H1 (cell line): ENCODE measurements at regions not wholly inside any gene's neighbourhood (a gene's known extent, or its start where the extent isn't known, plus 50 kb on each side); places are given as distances from the start of the nearest gene placed in this dataset.

Experiments
- CTCF ChIA-PET: fragments of 300-600 bp; sonication (Branson Sonifier 250); formaldehyde crosslinking; loops from one replicate; lab custom pipeline; 2021; ENCODE audit not compliant: partially characterized antibody; lab: Charles Lee
- POLR2A ChIA-PET: fragments of 300-600 bp; sonication (Branson Sonifier 250); formaldehyde crosslinking; loops from one replicate; lab custom pipeline; 2021; ENCODE audit warnings: inconsistent platforms; ENCODE audit not compliant: partially characterized antibody; lab: Charles Lee
- DNase-seq, 2 experiments: peaks; one replicate each; pipeline versions ENCODE4 v3.0.0 to v3.0.0-alpha.2; 2010 to 2022; ENCODE audit warnings: low spot score in 2 of 2, low read depth in 1 of 2, mixed read lengths in 1 of 2
- FAIRE-seq: peaks from 2 replicates; lab custom pipeline; 2011; peaks lifted over from hg19 to GRCh38; lab: Jason Lieb, UNC
- H2AFZ ChIP-seq: 2 replicates; pipeline ENCODE4 v1.8.1; 2012; ENCODE audit warnings: low read length, inconsistent platforms
- H2AK5ac ChIP-seq: 2 replicates; pipeline ENCODE4 v1.6.1; 2013; ENCODE audit warnings: low read depth, low read length
- H2BK120ac ChIP-seq: replicated peaks from 2 replicates; pipeline ENCODE3; 2013; ENCODE audit warnings: low read depth, low read length, inconsistent platforms
- H2BK12ac ChIP-seq: 2 replicates; pipeline ENCODE4 v1.6.1; 2013; ENCODE audit warnings: low read depth, low read length
- H2BK15ac ChIP-seq: 2 replicates; pipeline ENCODE4 v1.6.1; 2013; ENCODE audit warnings: low read length
- H2BK20ac ChIP-seq: 2 replicates; pipeline ENCODE4 v1.6.1; 2013; ENCODE audit warnings: low read length
- H2BK5ac ChIP-seq: 2 replicates; pipeline ENCODE4 v1.6.1; 2013; ENCODE audit warnings: low read depth, low read length
- H3K14ac ChIP-seq: 2 replicates; pipeline ENCODE4 v1.6.1; 2013; ENCODE audit warnings: inconsistent platforms; ENCODE audit not compliant: insufficient read length
- H3K18ac ChIP-seq: 2 replicates; pipeline ENCODE4 v1.6.1; 2013; ENCODE audit warnings: low read length; ENCODE audit errors: extremely low read depth
- H3K23ac ChIP-seq: 2 replicates; pipeline ENCODE4 v1.6.1; 2013; ENCODE audit warnings: inconsistent platforms; ENCODE audit not compliant: insufficient read length
- H3K23me2 ChIP-seq: 2 replicates; pipeline ENCODE4 v1.6.1; 2013; ENCODE audit warnings: low read depth, low read length
- H3K27ac ChIP-seq: 2 replicates; pipeline ENCODE4 v1.6.1; 2011; ENCODE audit warnings: low read depth, low read length, inconsistent platforms
- H3K27me3 ChIP-seq, 4 experiments: replicated peaks in 1 of 4; 1 replicate in 1 of 4; 2 replicates in 3 of 4; pipeline versions ENCODE4 v1.6.1 to v1.8.1; 2011 to 2013; ENCODE audit warnings: low read length in 3 of 4, mild to moderate bottlenecking in 3 of 4, inconsistent platforms in 2 of 4, mixed read lengths in 2 of 4, moderate library complexity in 1 of 4; ENCODE audit not compliant: control insufficient read depth in 3 of 4, insufficient read depth in 3 of 4; ENCODE audit errors: extremely low read depth in 1 of 4
- H3K36me3 ChIP-seq, 4 experiments: 2 replicates each; pipeline versions ENCODE4 v1.6.1 to v1.8.1; 2011 to 2013; ENCODE audit warnings: mild to moderate bottlenecking in 4 of 4, low read length in 3 of 4, moderate library complexity in 2 of 4, control low read depth in 1 of 4, inconsistent platforms in 1 of 4; ENCODE audit not compliant: insufficient read depth in 4 of 4, control insufficient read depth in 2 of 4
- H3K4ac ChIP-seq: replicated peaks from 2 replicates; pipeline ENCODE3; 2013; ENCODE audit warnings: low read length, low read depth, mixed read lengths, inconsistent platforms; ENCODE audit not compliant: insufficient read length
- H3K4me1 ChIP-seq, 4 experiments: replicated peaks in 1 of 4; 1 replicate in 1 of 4; 2 replicates in 3 of 4; pipeline versions ENCODE4 v1.6.1 to v1.8.1; 2011 to 2013; ENCODE audit warnings: low read length in 3 of 4, inconsistent platforms in 2 of 4, mixed read lengths in 1 of 4; ENCODE audit not compliant: insufficient read depth in 4 of 4, control insufficient read depth in 3 of 4
- H3K4me2 ChIP-seq, 2 experiments: 2 replicates each; pipeline versions ENCODE4 v1.6.1 to v1.8.1; 2011 to 2013; ENCODE audit warnings: low read depth in 2 of 2, low read length in 2 of 2, control low read depth in 1 of 2, inconsistent platforms in 1 of 2, mild to moderate bottlenecking in 1 of 2; ENCODE audit not compliant: insufficient read depth in 1 of 2
- H3K4me3 ChIP-seq, 4 experiments: fragments of 200-600, 300-600 bp in 1 of 4; sonication (generic), shearing (Covaris generic), sonication (Bioruptor Twin) in 1 of 4; 2 replicates each; pipeline versions ENCODE4 v1.5.1 to v1.8.1; 2011 to 2016; ENCODE audit warnings: low read length in 4 of 4, low read depth in 3 of 4, control low read depth in 2 of 4, inconsistent platforms in 2 of 4, mild to moderate bottlenecking in 2 of 4, mixed read lengths in 1 of 4, moderate library complexity in 1 of 4; ENCODE audit not compliant: insufficient read depth in 2 of 4; ENCODE audit errors: extremely low read depth in 1 of 4
- H3K56ac ChIP-seq: replicated peaks from 2 replicates; pipeline ENCODE3; 2013; ENCODE audit warnings: low read depth, mild to moderate bottlenecking, mixed read lengths, low read length, inconsistent platforms; ENCODE audit not compliant: insufficient read length
- H3K79me1 ChIP-seq: 2 replicates; pipeline ENCODE4 v1.6.1; 2013; ENCODE audit warnings: low read depth, low read length, control low read depth
- H3K79me2 ChIP-seq, 2 experiments: 2 replicates each; pipeline versions ENCODE4 v1.6.1 to v1.8.1; 2012 to 2013; ENCODE audit warnings: low read length in 2 of 2, mild to moderate bottlenecking in 2 of 2, inconsistent platforms in 1 of 2; ENCODE audit not compliant: insufficient read depth in 2 of 2, control insufficient read depth in 1 of 2
- H3K9ac ChIP-seq, 4 experiments: replicated peaks in 1 of 4; 1 replicate in 1 of 4; 2 replicates in 3 of 4; pipeline versions ENCODE4 v1.6.1 to v1.8.1; 2011 to 2013; ENCODE audit warnings: low read depth in 3 of 4, low read length in 3 of 4, control low read depth in 2 of 4, mild to moderate bottlenecking in 2 of 4, moderate library complexity in 2 of 4, inconsistent platforms in 1 of 4; ENCODE audit errors: extremely low read depth in 1 of 4
- H3K9me3 ChIP-seq, 2 experiments: 2 replicates each; pipeline versions ENCODE4 v1.6.1 to v1.8.1; 2012 to 2013; ENCODE audit warnings: mild to moderate bottlenecking in 2 of 2, moderate library complexity in 2 of 2, control low read depth in 1 of 2, inconsistent platforms in 1 of 2, low read depth in 1 of 2, low read length in 1 of 2, mixed read lengths in 1 of 2; ENCODE audit not compliant: insufficient read depth in 2 of 2
- H4K20me1 ChIP-seq, 2 experiments: replicated peaks in 1 of 2; 2 replicates each; pipeline versions ENCODE3 to v1.8.1; 2011 to 2013; ENCODE audit warnings: inconsistent platforms in 2 of 2, low read length in 2 of 2, mild to moderate bottlenecking in 1 of 2; ENCODE audit not compliant: insufficient read depth in 2 of 2, control insufficient read depth in 1 of 2
- H4K5ac ChIP-seq: 2 replicates; pipeline ENCODE4 v1.6.1; 2013; ENCODE audit warnings: low read length, low read depth, mixed read lengths, inconsistent platforms; ENCODE audit not compliant: insufficient read length
- H4K8ac ChIP-seq: 2 replicates; pipeline ENCODE4 v1.8.0; 2013; ENCODE audit warnings: mild to moderate bottlenecking, moderate library complexity, low read length, inconsistent platforms; ENCODE audit not compliant: insufficient read depth; ENCODE audit errors: extremely low read depth
- H4K91ac ChIP-seq: replicated peaks from 2 replicates; pipeline ENCODE3; 2013; ENCODE audit warnings: low read length, mixed read lengths, inconsistent platforms; ENCODE audit not compliant: insufficient read length
- NANOG ChIP-seq: IDR thresholded peaks from 2 replicates; pipeline ENCODE4 v1.6.1; 2011; ENCODE audit warnings: low read length, low read depth, mild to moderate bottlenecking, inconsistent platforms; ENCODE audit not compliant: insufficient read depth, poor library complexity, severe bottlenecking
- WGBS, 2 experiments: shearing (Covaris generic) in 1 of 2; methylation state at CpG; one replicate each; pipeline versions ENCODE4 v1.1.6 to v1.1.7; 2013 to 2015; ENCODE audit warnings: low lambda C conversion rate in 2 of 2, mixed read lengths in 2 of 2, inconsistent platforms in 1 of 2, low coverage in 1 of 2, missing lambda C conversion rate in 1 of 2; ENCODE audit not compliant: insufficient replicate concordance in 2 of 2, insufficient coverage in 1 of 2, insufficient read length in 1 of 2; ENCODE audit errors: extremely low coverage in 1 of 2, missing lambda C conversion rate in 1 of 2; 5-methylcytosine and 5-hydroxymethylcytosine counted together

DNA sequence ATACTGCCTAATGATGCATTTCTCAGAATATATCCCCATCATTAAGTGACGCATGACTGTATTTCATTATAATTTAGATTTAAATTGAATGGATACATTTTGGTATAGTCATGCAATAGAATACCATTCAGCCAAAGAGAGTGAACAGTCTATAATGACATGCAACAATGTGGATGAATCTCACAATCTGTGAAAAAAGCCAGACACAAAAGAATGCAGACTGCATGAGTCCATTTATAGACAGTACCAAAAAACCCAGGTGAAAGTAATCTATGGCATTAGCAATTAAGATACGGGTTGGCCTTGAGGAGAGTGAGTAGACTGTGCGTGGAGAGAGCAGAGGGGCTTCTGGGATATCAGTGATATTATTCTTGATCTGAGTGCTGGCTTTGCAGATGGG lies 239.7 kb upstream of the PGRMC2 start:
- no peak overlapping the region for H2BK12ac ChIP-seq
- FAIRE-seq (no peak), DNase-seq (no peak)
- no peak overlapping the region for H2AK5ac ChIP-seq
- no peak overlapping the region for H4K8ac ChIP-seq
- no peak overlapping the region for H3K56ac ChIP-seq
- H3K79me2 ChIP-seq: no peaks in the 10 kb centered on the region
- H3K4me1 ChIP-seq: peaks cover 0 to 11% (median 7%) of the 10 kb centered on the region in 4 experiments; a peak in 3 of 7 replicates
- no peak overlapping the region for H3K18ac ChIP-seq
- H2AFZ ChIP-seq: no peak overlapping the region
- H2BK15ac ChIP-seq: no peak overlapping the region
- no peaks in the 10 kb centered on the region for H3K27me3 ChIP-seq
- H2BK20ac ChIP-seq: no peak overlapping the region
- no peak overlapping the region for H3K27ac ChIP-seq
- ChIA-PET POLR2A (interaction anchor here (1.4 kb wide), 1 partner anchor 9 kb away, joined by 4 read pairs; no protein-coding TSS in a partner anchor), CTCF (interaction anchor here (0.8 to 2.4 kb wide), 5 partner anchors 9 to 146 kb away, joined by 3 to 6 read pairs (median 4); no protein-coding TSS in a partner anchor)
- WGBS, 2 experiments: 96% methylated on average over 3 of the region's 3 CpGs; no CpG with 5 or more reads in 1 of the 2 experiments
- no peaks in the 10 kb centered on the region for H3K36me3 ChIP-seq
- no peaks in the 10 kb centered on the region for H3K9me3 ChIP-seq
- no peaks in the 10 kb centered on the region for H4K20me1 ChIP-seq
- H3K14ac ChIP-seq: no peak overlapping the region
- H3K4me2 ChIP-seq: no peak overlapping the region
- H3K23me2 ChIP-seq: no peaks in the 10 kb centered on the region
- no peak overlapping the region for H4K5ac ChIP-seq
- no peak overlapping the region for H3K9ac ChIP-seq
- H2BK120ac ChIP-seq: no peak overlapping the region
- no peak overlapping the region for H3K23ac ChIP-seq
- no peak overlapping the region for H3K4ac ChIP-seq
- no peak overlapping the region for H2BK5ac ChIP-seq
- H3K4me3 ChIP-seq: no peak overlapping the region
- no peak overlapping the region for H4K91ac ChIP-seq
- no peak for TF ChIP-seq NANOG
- H3K79me1 ChIP-seq: no peaks in the 10 kb centered on the region
